Liver (tissue), 8 donors: ENCODE measurements at regions not wholly inside any gene's neighbourhood (a gene's known extent, or its start where the extent isn't known, plus 50 kb on each side); places are given as distances from the start of the nearest gene placed in this dataset.
"Not testable (repeated sequence)": the region's sequence is repeated elsewhere in the genome, so short reads cannot be mapped to it uniquely, and the experiment has no call there.

Experiments used
- DNase-seq: peaks from one replicate; pipeline ENCODE4 v3.0.0-alpha.2; 2017; ENCODE audit warnings: low spot score
- H3K27ac ChIP-seq, 2 donors: one replicate each; pipeline ENCODE4 v1.7.0; 2013; ENCODE audit warnings: inconsistent platforms in 2 of 2, low read length in 2 of 2, control low read depth in 1 of 2, low read depth in 1 of 2, mild to moderate bottlenecking in 1 of 2
- H3K27me3 ChIP-seq, 4 donors: one replicate each; pipeline versions ENCODE4 v1.6.1 to v1.7.0; 2013; ENCODE audit warnings: low read length in 3 of 4, inconsistent platforms in 1 of 4, mild to moderate bottlenecking in 1 of 4, moderate library complexity in 1 of 4; ENCODE audit not compliant: control insufficient read depth in 4 of 4, insufficient read depth in 4 of 4
- H3K36me3 ChIP-seq, 4 donors: one replicate each; pipeline versions ENCODE4 v1.6.1 to v1.7.0; 2013; ENCODE audit warnings: low read length in 3 of 4, mild to moderate bottlenecking in 3 of 4, low read depth in 1 of 4, moderate library complexity in 1 of 4; ENCODE audit not compliant: control insufficient read depth in 4 of 4, insufficient read depth in 3 of 4
- H3K4me1 ChIP-seq, 4 donors: one replicate each; pipeline versions ENCODE4 v1.6.1 to v1.7.0; 2013; ENCODE audit warnings: low read length in 3 of 4, mild to moderate bottlenecking in 3 of 4, moderate library complexity in 1 of 4; ENCODE audit not compliant: control insufficient read depth in 4 of 4, insufficient read depth in 4 of 4
- H3K4me3 ChIP-seq, 3 donors: one replicate each; pipeline versions ENCODE4 v1.6.1 to v1.7.0; 2013; ENCODE audit warnings: low read length in 3 of 3, control low read depth in 1 of 3, low read depth in 1 of 3, mild to moderate bottlenecking in 1 of 3
- H3K9ac ChIP-seq, 2 donors: one replicate each; pipeline ENCODE4 v1.7.0; 2013; ENCODE audit warnings: low read length in 2 of 2, mild to moderate bottlenecking in 2 of 2, moderate library complexity in 2 of 2, control low read depth in 1 of 2, low read depth in 1 of 2
- H3K9me3 ChIP-seq, 4 donors: one replicate each; pipeline versions ENCODE4 v1.6.1 to v1.7.0; 2013; ENCODE audit warnings: low read length in 3 of 4; ENCODE audit not compliant: control insufficient read depth in 4 of 4
- ATF3 ChIP-seq: IDR thresholded peaks from 2 replicates; pipeline ENCODE4 v1.6.1; 2016; ENCODE audit warnings: antibody characterized with exemption
- CTCF ChIP-seq: fragments of 150-350 bp; IDR thresholded peaks from 2 replicates; pipeline ENCODE4 v1.5.1; 2017; ENCODE audit warnings: improper control_type of control experiment, low read depth, low read length; ENCODE audit not compliant: missing input control
- EGR1 ChIP-seq, 2 donors: IDR thresholded peaks; 2 replicates each; pipeline ENCODE4 v1.6.1; 2016 to 2018; ENCODE audit warnings: antibody characterized with exemption in 2 of 2, low read depth in 2 of 2
- FOXA1 ChIP-seq: IDR thresholded peaks from 2 replicates; pipeline ENCODE4 v1.6.1; 2016; ENCODE audit warnings: antibody characterized with exemption
- FOXA2 ChIP-seq: IDR thresholded peaks from 2 replicates; pipeline ENCODE4 v1.6.1; 2016; ENCODE audit warnings: antibody characterized with exemption
- GABPA ChIP-seq, 2 donors: IDR thresholded peaks in 1 of 2; conservative IDR thresholded peaks in 1 of 2; 2 replicates each; pipeline ENCODE4 v1.6.1; 2016; ENCODE audit warnings: antibody characterized with exemption in 2 of 2, mild to moderate bottlenecking in 1 of 2, moderate library complexity in 1 of 2
- HNF4A ChIP-seq, 2 donors: conservative IDR thresholded peaks; 2 replicates each; pipeline ENCODE4 v1.6.1; 2016; ENCODE audit warnings: antibody characterized with exemption in 2 of 2, mild to moderate bottlenecking in 2 of 2
- JUND ChIP-seq, 2 donors: IDR thresholded peaks; 2 replicates each; pipeline ENCODE4 v1.6.1; 2016; ENCODE audit warnings: antibody characterized with exemption in 2 of 2
- MAX ChIP-seq: IDR thresholded peaks from 2 replicates; pipeline ENCODE4 v1.6.1; 2016; ENCODE audit warnings: antibody characterized with exemption
- RAD21 ChIP-seq, 2 donors: IDR thresholded peaks; 2 replicates each; pipeline ENCODE4 v1.6.1; 2016; ENCODE audit warnings: antibody characterized with exemption in 2 of 2, mild to moderate bottlenecking in 2 of 2
- REST ChIP-seq: IDR thresholded peaks from 2 replicates; pipeline ENCODE4 v1.6.1; 2016; ENCODE audit warnings: antibody characterized with exemption, mild to moderate bottlenecking
- RXRA ChIP-seq, 2 donors: IDR thresholded peaks; 2 replicates each; pipeline ENCODE4 v1.6.1; 2017 to 2018; ENCODE audit warnings: antibody characterized with exemption in 2 of 2, mild to moderate bottlenecking in 1 of 2
- SP1 ChIP-seq: IDR thresholded peaks from 2 replicates; pipeline ENCODE4 v1.6.1; 2018; ENCODE audit warnings: antibody characterized with exemption, mild to moderate bottlenecking
- TAF1 ChIP-seq: conservative IDR thresholded peaks from 2 replicates; pipeline ENCODE4 v1.6.1; 2016; ENCODE audit warnings: antibody characterized with exemption, mild to moderate bottlenecking
- YY1 ChIP-seq: IDR thresholded peaks from 2 replicates; pipeline ENCODE4 v1.6.1; 2016; ENCODE audit warnings: antibody characterized with exemption, mild to moderate bottlenecking
- WGBS: extraction: QIAGEN DNeasy Blood & Tissue Kit; methylation state at CpG from one replicate; pipeline ENCODE4 v1.1.7; 2013; 5-methylcytosine and 5-hydroxymethylcytosine counted together
- donor health status: healthy.
- donor health status: healthy.
- donor health status: healthy.
- donor health status: healthy.
- donor health status: healthy.

- Histone ChIP-seq H3K9me3 (no peaks in the 10 kb centered on the region), H3K4me3 (no peak overlapping the region), H3K9ac (no peak overlapping the region), H3K36me3 (no peaks in the 10 kb centered on the region), H3K27ac (no peak overlapping the region), H3K4me1 (no peaks in the 10 kb centered on the region), H3K27me3 (no peaks in the 10 kb centered on the region)
- no peak for DNase-seq
- TF ChIP-seq TAF1 (no peak), YY1 (no peak), JUND (IDR thresholded peaks at IDR 0.05) (no peak), ATF3 (no peak), HNF4A (conservative IDR thresholded peaks at IDR 0.05) (no peak), EGR1 (IDR thresholded peaks at IDR 0.05; ENCODE audit: low read depth in 2 of 2) (no peak), FOXA2 (no peak), REST (no peak), SP1 (no peak), CTCF (no peak), GABPA (IDR thresholded peaks at IDR 0.05 in 1 of 2, conservative IDR thresholded peaks at IDR 0.05 in 1 of 2) (no peak)
Observed at GRCh38 chr11:89626366-89626765, 83.7 kb upstream of the TRIM77 start.

GRCh38 chr11:89626881-89627280, 83.2 kb upstream of the TRIM77 start:
- not testable (repeated sequence) for H3K27ac ChIP-seq, H3K9me3 ChIP-seq, H3K9ac ChIP-seq, H3K36me3 ChIP-seq, H3K4me3 ChIP-seq, H3K27me3 ChIP-seq, DNase-seq, H3K4me1 ChIP-seq
- 82% methylated on average over 2 of the region's 2 CpGs for WGBS

GRCh38 chr11:89633135-89633705, 76.9 kb upstream of the TRIM77 start:
- no peak for DNase-seq
- Histone ChIP-seq H3K4me3 (no peak overlapping the region), H3K27ac (no peak overlapping the region), H3K9me3 (no peaks in the 10 kb centered on the region), H3K9ac (no peak overlapping the region), H3K4me1 (peaks cover 0 to 5% (median 2%) of the 10 kb centered on the region in 4 donors), H3K27me3 (no peaks in the 10 kb centered on the region), H3K36me3 (no peaks in the 10 kb centered on the region)
- TF ChIP-seq EGR1 (IDR thresholded peaks at IDR 0.05; ENCODE audit: low read depth in 2 of 2) (no peak), GABPA (IDR thresholded peaks at IDR 0.05 in 1 of 2, conservative IDR thresholded peaks at IDR 0.05 in 1 of 2) (no peak), RAD21 (IDR thresholded peaks at IDR 0.05) (no peak), CTCF (no peak), MAX (no peak), FOXA1 (no peak), RXRA (IDR thresholded peaks at IDR 0.05) (no peak)
- WGBS, result 61% methylated on average over 1 of the region's 1 CpG

GRCh38 chr11:89640777-89641176, 69.3 kb upstream of the TRIM77 start:
- not testable (repeated sequence) for H3K27ac ChIP-seq, DNase-seq, H3K9ac ChIP-seq, H3K36me3 ChIP-seq, H3K4me1 ChIP-seq, H3K4me3 ChIP-seq, H3K9me3 ChIP-seq, H3K27me3 ChIP-seq
- WGBS, result 34% methylated on average over 3 of the region's 3 CpGs
